GM19463 (cell line): ENCODE measurements at regions not wholly inside any gene's neighbourhood (a gene's known extent, or its start where the extent isn't known, plus 50 kb on each side); places are given as distances from the start of the nearest gene placed in this dataset.

Experiments used
- ATAC-seq: cut with Tn5 transposase; IDR thresholded peaks from one replicate; pipeline ENCODE4 v1.9.1; 2021; ENCODE audit warnings: mild to moderate bottlenecking, moderate library complexity; ENCODE audit not compliant: unreplicated experiment

GRCh38 chr2:41434991-41435390, 612.8 kb upstream of the PKDCC start:
- ATAC-seq = no peak

- no peak for ATAC-seq
These were observed 605.9 kb upstream of the PKDCC start for GRCh38 chr2:41441958-41442357.

GRCh38 chr2:41445865-41446264, 602.0 kb upstream of the PKDCC start:
- ATAC-seq = no peak

GRCh38 chr2:41446266-41446665, 601.6 kb upstream of the PKDCC start:
- no peak for ATAC-seq

- ATAC-seq = no peak
These were observed 599.6 kb upstream of the PKDCC start for GRCh38 chr2:41448221-41448620.

- no peak for ATAC-seq
These were observed 590.8 kb upstream of the PKDCC start for GRCh38 chr2:41457026-41457425.

GRCh38 chr2:41460661-41461060, 587.2 kb upstream of the PKDCC start:
- ATAC-seq = no peak

GRCh38 chr2:41464395-41464794, 583.4 kb upstream of the PKDCC start:
- ATAC-seq = no peak

- ATAC-seq = peak; percentile 43
These were observed 571.9 kb upstream of the PKDCC start for GRCh38 chr2:41475959-41476358.

GRCh38 chr2:41482659-41483058, 565.2 kb upstream of the PKDCC start:
- no peak for ATAC-seq

- no peak for ATAC-seq
These were observed 564.6 kb upstream of the PKDCC start for GRCh38 chr2:41483226-41483625.

- no peak for ATAC-seq
These were observed 563.6 kb upstream of the PKDCC start for GRCh38 chr2:41483982-41484857.

GRCh38 chr2:41484858-41485234, 563.0 kb upstream of the PKDCC start:
- ATAC-seq = no peak

- no peak for ATAC-seq
These were observed 560.9 kb upstream of the PKDCC start for GRCh38 chr2:41486948-41487347.

- no peak for ATAC-seq
These were observed 558.9 kb upstream of the PKDCC start for GRCh38 chr2:41488888-41489287.

GRCh38 chr2:41489638-41490037, 558.2 kb upstream of the PKDCC start:
- no peak for ATAC-seq

GRCh38 chr2:41495050-41495449, 552.8 kb upstream of the PKDCC start:
- ATAC-seq = no peak

- ATAC-seq = no peak
These were observed 550.9 kb upstream of the PKDCC start for GRCh38 chr2:41496908-41497307.

GRCh38 chr2:41498781-41499180, 549.0 kb upstream of the PKDCC start:
- no peak for ATAC-seq

- ATAC-seq = no peak
These were observed 546.9 kb upstream of the PKDCC start for GRCh38 chr2:41500895-41501294.

GRCh38 chr2:41502752-41503151, 545.1 kb upstream of the PKDCC start:
- ATAC-seq = no peak

GRCh38 chr2:41504532-41504931, 543.3 kb upstream of the PKDCC start:
- ATAC-seq = no peak

GRCh38 chr2:41510108-41510507, 537.7 kb upstream of the PKDCC start:
- no peak for ATAC-seq
